Gastrocnemius medialis (tissue), 4 donors: ENCODE measurements at regions not wholly inside any gene's neighbourhood (a gene's known extent, or its start where the extent isn't known, plus 50 kb on each side); places are given as distances from the start of the nearest gene placed in this dataset.
A peak's percentile ranks its signal among the peaks of the same experiment; 100 is the strongest.

Experiments used
- ATAC-seq, 2 donors: fragments of 150-250 bp; one replicate each; pipeline ENCODE4 v1.9.1; 2016
- DNase-seq, 2 donors: peaks; one replicate each; pipeline ENCODE4 v3.0.0-alpha.2; 2019
- H3K27ac ChIP-seq, 4 donors: fragments of 200-600 bp; sonication (generic); 1 replicate in 1 of 4; 2 replicates in 3 of 4; pipeline ENCODE4 v1.5.1; 2016 to 2018; ENCODE audit warnings: mild to moderate bottlenecking in 2 of 4, moderate library complexity in 1 of 4
- H3K27me3 ChIP-seq, 3 donors: fragments of 200-600 bp; sonication (generic) in 2 of 3; 1 replicate in 1 of 3; 2 replicates in 2 of 3; pipeline versions ENCODE4 v1.5.1 to v1.6.0; 2016 to 2019; ENCODE audit warnings: mild to moderate bottlenecking in 1 of 3, moderate library complexity in 1 of 3
- H3K36me3 ChIP-seq, 2 donors: fragments of 200-600 bp; sonication (generic) in 1 of 2; one replicate each; pipeline ENCODE4 v1.5.1; 2017 to 2018
- H3K4me1 ChIP-seq, 2 donors: fragments of 200-600 bp; sonication (generic) in 1 of 2; one replicate each; pipeline ENCODE4 v1.5.1; 2016 to 2017; ENCODE audit warnings: mild to moderate bottlenecking in 2 of 2
- H3K4me3 ChIP-seq, 4 donors: fragments of 200-600 bp; sonication (generic) in 3 of 4; 1 replicate in 1 of 4; 2 replicates in 3 of 4; pipeline ENCODE4 v1.5.1; 2016 to 2019; ENCODE audit warnings: mild to moderate bottlenecking in 2 of 4
- H3K9me3 ChIP-seq, 3 donors: fragments of 200-600 bp; sonication (generic) in 2 of 3; 1 replicate in 1 of 3; 2 replicates in 2 of 3; pipeline ENCODE4 v1.5.1; 2016 to 2019
- CTCF ChIP-seq, 5 experiments: fragments of 450-650 bp in 3 of 5; fragments of 200-600 bp in 2 of 5; sonication (generic) in 2 of 5; IDR thresholded peaks in 4 of 5; conservative IDR thresholded peaks in 1 of 5; 1 replicate in 4 of 5; 2 replicates in 1 of 5; pipeline ENCODE4 v1.5.1; 2016 to 2019; ENCODE audit warnings: antibody characterized with exemption in 5 of 5, mild to moderate bottlenecking in 3 of 5, moderate library complexity in 3 of 5
- POLR2A ChIP-seq, 2 donors: fragments of 450-650 bp; IDR thresholded peaks; one replicate each; pipeline ENCODE4 v1.6.1; 2017; ENCODE audit warnings: antibody characterized with exemption in 2 of 2, mild to moderate bottlenecking in 2 of 2, moderate library complexity in 2 of 2
- in situ Hi-C, 4 donors: fragments of 200-750 bp; cut with MboI; loops; one replicate each; pipeline versions ENCODE4 v1.15.0 to v1.8.0; 2017; ENCODE audit warnings: low sequenced_read_pairs in 4 of 4
- intact Hi-C: fragments of 100-400 bp; cut with DNase I; formaldehyde crosslinking; loops from one replicate; pipeline ENCODE4 v1.15.1; 2023; ENCODE audit warnings: low total_unique reads

- DNase-seq, result no peak
- in situ Hi-C loops (loop anchor here in 2 of 4 donors (5.0 kb wide), 2 partner anchors 54 to 59 kb away; no protein-coding TSS in a partner anchor), intact Hi-C loops (no loop called here)
- Histone ChIP-seq H3K4me1 (no peaks in the 10 kb centered on the region), H3K27ac (no peak overlapping the region), H3K27me3 (peaks cover 0 to 2% (median 0%) of the 10 kb centered on the region in 3 donors), H3K4me3 (no peak overlapping the region), H3K9me3 (no peaks in the 10 kb centered on the region), H3K36me3 (no peaks in the 10 kb centered on the region)
- TF ChIP-seq POLR2A (IDR thresholded peaks at IDR 0.05) (no peak), CTCF (IDR thresholded peaks at IDR 0.05 in 4 of 5, conservative IDR thresholded peaks at IDR 0.05 in 1 of 5) (no peak)
- ATAC-seq, result no peak
Measured at GRCh38 chr9:126556560-126557250, 57.0 kb upstream of the LMX1B start.

- TF ChIP-seq CTCF (IDR thresholded peaks at IDR 0.05 in 4 of 5, conservative IDR thresholded peaks at IDR 0.05 in 1 of 5) (peak; percentile 62 to 91 (median 87)), POLR2A (IDR thresholded peaks at IDR 0.05) (no peak)
- peak; percentile 58 to 79 for ATAC-seq
- peak; percentile 21 to 50 for DNase-seq
- H3K4me3 ChIP-seq, result no peak overlapping the region
- H3K27ac ChIP-seq, result no peak overlapping the region
- H3K27me3 ChIP-seq, result peaks cover 0 to 13% (median 0%) of the 10 kb centered on the region in 3 donors
- no peaks in the 10 kb centered on the region for H3K9me3 ChIP-seq
- no peaks in the 10 kb centered on the region for H3K36me3 ChIP-seq
- in situ Hi-C loops (loop anchor here in 2 of 4 donors (5.0 kb wide), 2 partner anchors 56 to 61 kb away; no protein-coding TSS in a partner anchor), intact Hi-C loops (loop anchor here (1.0 kb wide), 1 partner anchor 57 kb away; no protein-coding TSS in a partner anchor)
- H3K4me1 ChIP-seq, result no peaks in the 10 kb centered on the region
Measured at GRCh38 chr9:126558051-126558665, 55.6 kb upstream of the LMX1B start.

GRCh38 chr9:126559296-126559695 is 54.4 kb upstream of the LMX1B start:
- no peak for DNase-seq
- Histone ChIP-seq H3K4me1 (no peaks in the 10 kb centered on the region), H3K9me3 (no peaks in the 10 kb centered on the region), H3K4me3 (no peak overlapping the region), H3K36me3 (no peaks in the 10 kb centered on the region), H3K27ac (no peak overlapping the region), H3K27me3 (peaks cover 0 to 13% (median 3%) of the 10 kb centered on the region in 3 donors)
- no peak for ATAC-seq
- intact Hi-C loops, result no loop called here
- in situ Hi-C loops, result loop anchor here in 2 of 4 donors (5.0 kb wide), 2 partner anchors 57 to 62 kb away; no protein-coding TSS in a partner anchor
- TF ChIP-seq POLR2A (IDR thresholded peaks at IDR 0.05) (no peak), CTCF (IDR thresholded peaks at IDR 0.05 in 4 of 5, conservative IDR thresholded peaks at IDR 0.05 in 1 of 5) (no peak)

GRCh38 chr9:126561582-126561981 is 52.1 kb upstream of the LMX1B start:
- Histone ChIP-seq H3K36me3 (no peaks in the 10 kb centered on the region), H3K4me3 (no peak overlapping the region), H3K27me3 (peaks cover 3 to 15% (median 8%) of the 10 kb centered on the region in 3 donors), H3K27ac (no peak overlapping the region), H3K9me3 (no peaks in the 10 kb centered on the region), H3K4me1 (no peaks in the 10 kb centered on the region)
- ATAC-seq (no peak), DNase-seq (no peak)
- TF ChIP-seq CTCF (IDR thresholded peaks at IDR 0.05 in 4 of 5, conservative IDR thresholded peaks at IDR 0.05 in 1 of 5) (no peak), POLR2A (IDR thresholded peaks at IDR 0.05) (no peak)
- intact Hi-C loops, result no loop called here
- in situ Hi-C loops, result no loop called here
